GM23248 (cell line): ENCODE measurements at regions not wholly inside any gene's neighbourhood (a gene's known extent, or its start where the extent isn't known, plus 50 kb on each side); places are given as distances from the start of the nearest gene placed in this dataset.
A peak's percentile ranks its signal among the peaks of the same experiment; 100 is the strongest.

Experiments used
- DNase-seq: peaks from one replicate; pipeline ENCODE4 v3.0.0-alpha.2; 2015
- H2AFZ ChIP-seq: fragments of 200-600 bp; sonication (generic); 2 replicates; pipeline ENCODE4 v1.6.1; 2016; ENCODE audit warnings: antibody characterized with exemption
- H3F3A ChIP-seq: fragments of 200-600 bp; sonication (generic); 2 replicates; pipeline ENCODE4 v1.6.1; 2016; ENCODE audit warnings: mild to moderate bottlenecking, antibody characterized with exemption, mixed run types; ENCODE audit not compliant: insufficient read depth
- H3K27ac ChIP-seq: fragments of 200-600 bp; sonication (generic); 2 replicates; pipeline ENCODE4 v1.5.1; 2016; ENCODE audit warnings: mild to moderate bottlenecking
- H3K27me3 ChIP-seq: fragments of 200-600 bp; sonication (generic); replicated peaks from 2 replicates; pipeline ENCODE4 v1.6.1; 2016; ENCODE audit warnings: mild to moderate bottlenecking; ENCODE audit not compliant: insufficient read depth
- H3K36me3 ChIP-seq: fragments of 200-600 bp; sonication (generic); 2 replicates; pipeline ENCODE4 v1.6.1; 2016; ENCODE audit warnings: low read depth, mild to moderate bottlenecking
- H3K4me1 ChIP-seq: fragments of 200-600 bp; sonication (generic); 2 replicates; pipeline ENCODE4 v1.6.1; 2016; ENCODE audit warnings: mild to moderate bottlenecking; ENCODE audit not compliant: insufficient read depth
- H3K4me2 ChIP-seq: fragments of 200-600 bp; sonication (generic); one replicate; pipeline ENCODE4 v1.6.1; 2016; ENCODE audit warnings: mild to moderate bottlenecking; ENCODE audit not compliant: unreplicated experiment
- H3K4me3 ChIP-seq: fragments of 200-600 bp; sonication (generic); 2 replicates; pipeline ENCODE4 v1.5.1; 2016; ENCODE audit warnings: mild to moderate bottlenecking
- H3K79me2 ChIP-seq: fragments of 200-600 bp; sonication (generic); 2 replicates; pipeline ENCODE4 v1.6.1; 2016; ENCODE audit warnings: mild to moderate bottlenecking; ENCODE audit not compliant: insufficient read depth
- H3K9ac ChIP-seq: fragments of 200-600 bp; sonication (generic); 2 replicates; pipeline ENCODE4 v1.6.1; 2016; ENCODE audit warnings: mild to moderate bottlenecking
- H3K9me2 ChIP-seq: fragments of 200-600 bp; sonication (generic); 2 replicates; pipeline ENCODE4 v1.6.1; 2016; ENCODE audit warnings: mixed run types, mild to moderate bottlenecking, moderate library complexity; ENCODE audit not compliant: insufficient read depth
- H3K9me3 ChIP-seq: fragments of 200-600 bp; sonication (generic); one replicate; pipeline ENCODE4 v1.6.1; 2017; ENCODE audit warnings: low read depth
- H4K20me1 ChIP-seq: fragments of 200-600 bp; sonication (generic); 2 replicates; pipeline ENCODE4 v1.6.0; 2016; ENCODE audit not compliant: insufficient read depth
- EZH2 ChIP-seq: fragments of 200-600 bp; sonication (generic); IDR thresholded peaks from 2 replicates; pipeline ENCODE4 v1.6.1; 2018; ENCODE audit warnings: antibody characterized with exemption, mild to moderate bottlenecking; ENCODE audit not compliant: insufficient read depth, poor library complexity, severe bottlenecking
- EZH2phosphoT487 ChIP-seq: fragments of 200-600 bp; sonication (generic); IDR thresholded peaks from 2 replicates; pipeline ENCODE4 v1.6.1; 2018; ENCODE audit warnings: antibody characterized with exemption, moderate library complexity, mild to moderate bottlenecking, low read depth; ENCODE audit not compliant: insufficient read depth
- WGBS, 2 experiments: methylation state at CpG; one replicate each; pipeline ENCODE4 v1.1.6; 2015 to 2017; ENCODE audit warnings: low lambda C conversion rate in 2 of 2, low coverage in 1 of 2; ENCODE audit errors: missing lambda C conversion rate in 2 of 2; 5-methylcytosine and 5-hydroxymethylcytosine counted together
- in situ Hi-C: fragments of 300-500 bp; cut with MboI; formaldehyde crosslinking; loops from 2 replicates; pipeline ENCODE4 v1.15.0; 2020

DNA sequence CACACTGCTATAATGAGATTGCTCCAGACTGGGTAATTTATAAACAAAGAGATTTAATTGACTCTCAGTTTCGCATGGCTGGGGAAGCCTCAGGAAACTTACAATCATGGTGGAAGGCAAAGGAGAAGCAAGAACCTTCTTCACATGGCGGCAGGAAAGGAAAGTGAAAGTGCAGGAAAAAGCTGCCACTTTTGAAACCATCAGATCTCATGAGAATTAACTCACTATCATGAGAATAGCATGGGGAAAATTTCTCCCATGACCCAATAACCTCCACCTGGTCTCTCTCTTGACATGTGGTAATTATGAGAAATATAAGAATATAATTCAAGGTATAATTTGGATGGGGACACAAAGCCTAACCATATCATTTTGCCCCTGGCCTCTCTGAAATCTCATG is 884.2 kb downstream of the GLUD2 start:
- H3K36me3 ChIP-seq: no peaks in the 10 kb centered on the region
- H3K27me3 ChIP-seq: no peaks in the 10 kb centered on the region
- no peaks in the 10 kb centered on the region for H3K4me1 ChIP-seq
- H2AFZ ChIP-seq: no peak overlapping the region
- H3K79me2 ChIP-seq: no peaks in the 10 kb centered on the region
- WGBS, 2 experiments: 55 to 58% methylated on average over 2 of the region's 2 CpGs
- H4K20me1 ChIP-seq: no peaks in the 10 kb centered on the region
- H3K4me3 ChIP-seq: no peak overlapping the region
- no peaks in the 10 kb centered on the region for H3F3A ChIP-seq
- H3K9me2 ChIP-seq: no peaks in the 10 kb centered on the region
- no peak for DNase-seq
- H3K27ac ChIP-seq: no peak overlapping the region
- no peaks in the 10 kb centered on the region for H3K9me3 ChIP-seq
- H3K4me2 ChIP-seq: no peak overlapping the region
- no peak overlapping the region for H3K9ac ChIP-seq
- in situ Hi-C loops: no loop called here
- TF ChIP-seq EZH2phosphoT487 (no peak), EZH2 (no peak)

GRCh38 chrX:121932688-121933087 is 885.3 kb downstream of the GLUD2 start:
- 0 to 16% methylated on average over 2 of the region's 2 CpGs for WGBS, 2 experiments
- H3F3A ChIP-seq: no peaks in the 10 kb centered on the region
- no peak overlapping the region for H3K27ac ChIP-seq
- no peaks in the 10 kb centered on the region for H3K36me3 ChIP-seq
- H3K79me2 ChIP-seq: no peaks in the 10 kb centered on the region
- in situ Hi-C loops: no loop called here
- DNase-seq: no peak
- no peaks in the 10 kb centered on the region for H3K4me1 ChIP-seq
- TF ChIP-seq EZH2 (no peak), EZH2phosphoT487 (no peak)
- H3K27me3 ChIP-seq: no peaks in the 10 kb centered on the region
- no peak overlapping the region for H3K4me3 ChIP-seq
- H4K20me1 ChIP-seq: no peaks in the 10 kb centered on the region
- H3K9me2 ChIP-seq: no peaks in the 10 kb centered on the region
- H2AFZ ChIP-seq: no peak overlapping the region
- H3K9me3 ChIP-seq: no peaks in the 10 kb centered on the region
- no peak overlapping the region for H3K9ac ChIP-seq
- no peak overlapping the region for H3K4me2 ChIP-seq

DNA sequence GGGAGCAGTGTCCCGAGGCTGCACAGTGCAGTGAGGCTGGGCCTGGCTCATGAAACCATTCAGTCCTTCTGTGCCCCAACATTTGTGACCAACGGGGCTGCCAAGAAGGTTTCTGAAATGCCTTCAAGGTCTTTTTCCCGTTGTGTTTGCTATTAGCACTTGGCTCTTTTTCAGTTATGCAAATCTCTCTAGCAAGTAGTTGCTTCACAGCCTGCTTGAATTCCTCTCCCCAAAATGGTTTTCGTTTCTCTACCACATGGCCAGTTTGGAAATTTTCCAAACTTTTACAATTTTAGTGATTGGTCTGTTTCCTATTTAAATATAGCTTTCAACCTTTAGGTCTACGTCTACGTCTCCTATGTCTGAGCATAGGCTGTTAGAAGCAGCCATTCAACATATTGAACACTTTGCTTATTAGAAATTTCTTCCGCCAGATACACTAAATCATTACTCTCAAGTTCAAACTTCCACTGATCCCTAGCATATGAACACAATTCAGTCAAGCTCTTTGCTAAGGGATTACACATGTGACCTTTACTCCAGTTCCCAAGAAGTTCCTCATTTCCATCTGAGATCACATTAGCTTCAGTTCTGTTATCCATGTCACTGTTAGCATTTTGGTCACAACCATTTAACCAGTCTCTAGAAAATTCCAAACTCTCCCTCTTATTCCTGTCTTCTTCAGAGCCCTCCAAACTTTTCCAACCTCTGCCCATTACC is 901.8 kb downstream of the GLUD2 start:
- Histone ChIP-seq H3K4me3 (no peak overlapping the region), H3K27me3 (no peaks in the 10 kb centered on the region), H3K79me2 (no peaks in the 10 kb centered on the region), H3K4me2 (no peak overlapping the region), H3K4me1 (no peaks in the 10 kb centered on the region), H3F3A (no peaks in the 10 kb centered on the region), H3K36me3 (no peaks in the 10 kb centered on the region), H2AFZ (no peak overlapping the region), H3K9me2 (no peaks in the 10 kb centered on the region), H3K9me3 (no peaks in the 10 kb centered on the region), H4K20me1 (no peaks in the 10 kb centered on the region), H3K27ac (no peak overlapping the region), H3K9ac (no peak overlapping the region)
- 35 to 53% methylated on average over 6 to 7 of the region's 7 CpGs for WGBS, 2 experiments
- DNase-seq: no peak
- no peak for TF ChIP-seq EZH2phosphoT487
- TF ChIP-seq EZH2: no peak
- in situ Hi-C loops: no loop called here

GRCh38 chrX:121958886-121959285 is 911.5 kb downstream of the GLUD2 start:
- H3K27me3 ChIP-seq: no peaks in the 10 kb centered on the region
- H3K9me2 ChIP-seq: no peaks in the 10 kb centered on the region
- H3K9ac ChIP-seq: no peak overlapping the region
- H3K4me2 ChIP-seq: no peak overlapping the region
- no peaks in the 10 kb centered on the region for H3K9me3 ChIP-seq
- H3K36me3 ChIP-seq: no peaks in the 10 kb centered on the region
- H3F3A ChIP-seq: no peaks in the 10 kb centered on the region
- no peak for TF ChIP-seq EZH2
- no peak for TF ChIP-seq EZH2phosphoT487
- no peak overlapping the region for H3K4me3 ChIP-seq
- peaks cover 11% of the 10 kb centered on the region for H3K4me1 ChIP-seq
- no peak overlapping the region for H2AFZ ChIP-seq
- peak; percentile 34 for DNase-seq
- no peaks in the 10 kb centered on the region for H3K79me2 ChIP-seq
- no peaks in the 10 kb centered on the region for H4K20me1 ChIP-seq
- no peak overlapping the region for H3K27ac ChIP-seq
- in situ Hi-C loops: no loop called here

GRCh38 chrX:121975671-121976070 is 928.3 kb downstream of the GLUD2 start:
- no peak for DNase-seq
- Histone ChIP-seq H3K27me3 (no peaks in the 10 kb centered on the region), H2AFZ (no peak overlapping the region), H3K4me2 (no peak overlapping the region), H3K9me2 (no peaks in the 10 kb centered on the region), H3K9me3 (no peaks in the 10 kb centered on the region), H3K27ac (no peak overlapping the region), H3K4me3 (no peak overlapping the region), H3K79me2 (no peaks in the 10 kb centered on the region), H4K20me1 (no peaks in the 10 kb centered on the region), H3F3A (no peaks in the 10 kb centered on the region), H3K9ac (no peak overlapping the region), H3K36me3 (no peaks in the 10 kb centered on the region), H3K4me1 (no peaks in the 10 kb centered on the region)
- in situ Hi-C loops: no loop called here
- TF ChIP-seq EZH2phosphoT487: no peak
- TF ChIP-seq EZH2: no peak
- 50 to 68% methylated on average over 1 to 2 of the region's 2 CpGs for WGBS, 2 experiments
